ENCODE measurements at regions not wholly inside any gene's neighbourhood (a gene's known extent, or its start where the extent isn't known, plus 50 kb on each side); places are given as distances from the start of the nearest gene placed in this dataset.

GRCh38 chr5:110932755-110933488 is 138.6 kb upstream of the TSLP start:
- no peak overlapping the region for H3K27ac ChIP-seq (ENCODE audit: low read depth, low read length)
- H3K4me1 Mint-ChIP-seq: no peaks in the 10 kb centered on the region

GRCh38 chr5:110940136-110940535 is 131.4 kb upstream of the TSLP start:
- ChIA-PET POLR2A (no interaction called here), CTCF (no interaction called here)
- no peaks in the 10 kb centered on the region for H3K9me3 ChIP-seq (ENCODE audit: control insufficient read depth in 2 of 3, low read length in 3 of 3)
- H3K27me3 ChIP-seq (ENCODE audit: control insufficient read depth in 2 of 2, insufficient read depth in 2 of 2, low read length in 2 of 2): no peaks in the 10 kb centered on the region
- Mint-ChIP-seq H3K9me3 (peaks cover 1 to 13% (median 4%) of the 10 kb centered on the region in 11 donors), H3K4me1 (no peaks in the 10 kb centered on the region), H3K36me3 (no peaks in the 10 kb centered on the region), H3K27me3 (peaks cover 0 to 18% (median 5%) of the 10 kb centered on the region in 5 donors), H3K27ac (no peak overlapping the region), H3K4me3 (no peak overlapping the region)
- H3K4me1 ChIP-seq (ENCODE audit: control insufficient read depth in 2 of 2, insufficient read depth in 2 of 2, low read length in 2 of 2): no peaks in the 10 kb centered on the region
- DNase-seq: no peak
- intact Hi-C loops (cut with micrococcal nuclease): no loop called here
- no peak for ATAC-seq
- H3K27ac ChIP-seq (ENCODE audit: low read depth, low read length): no peak overlapping the region
- H3K4me3 ChIP-seq (ENCODE audit: low read length): no peak overlapping the region
- H3K36me3 ChIP-seq (ENCODE audit: control insufficient read depth in 2 of 3, insufficient read depth in 3 of 3, low read length in 3 of 3): no peaks in the 10 kb centered on the region

More at GRCh38 chr5:110932755-110933488, 138.6 kb upstream of the TSLP start:
- Histone ChIP-seq H3K36me3 (ENCODE audit: control insufficient read depth in 2 of 3, insufficient read depth in 3 of 3, low read length in 3 of 3) (no peaks in the 10 kb centered on the region), H3K9me3 (ENCODE audit: control insufficient read depth in 2 of 3, low read length in 3 of 3) (no peaks in the 10 kb centered on the region), H3K4me1 (ENCODE audit: control insufficient read depth in 2 of 2, insufficient read depth in 2 of 2, low read length in 2 of 2) (no peaks in the 10 kb centered on the region), H3K27me3 (ENCODE audit: control insufficient read depth in 2 of 2, insufficient read depth in 2 of 2, low read length in 2 of 2) (no peaks in the 10 kb centered on the region), H3K4me3 (ENCODE audit: low read length) (no peak overlapping the region)
- Mint-ChIP-seq H3K27me3 (peaks cover 0 to 36% (median 8%) of the 10 kb centered on the region in 5 donors), H3K27ac (no peak overlapping the region), H3K4me3 (no peak overlapping the region), H3K36me3 (no peaks in the 10 kb centered on the region), H3K9me3 (peaks cover 0 to 6% (median 0%) of the 10 kb centered on the region in 11 donors)
- CTCF ChIA-PET: no interaction called here
- ATAC-seq (no peak), DNase-seq (no peak)
- POLR2A ChIA-PET: no interaction called here
- intact Hi-C loops (cut with micrococcal nuclease): no loop called here

- peaks cover 0 to 17% (median 3%) of the 10 kb centered on the region in 5 donors for H3K27me3 Mint-ChIP-seq
- no peaks in the 10 kb centered on the region for H3K36me3 ChIP-seq (ENCODE audit: control insufficient read depth in 2 of 3, insufficient read depth in 3 of 3, low read length in 3 of 3)
- no peaks in the 10 kb centered on the region for H3K4me1 Mint-ChIP-seq
- DNase-seq (no peak), ATAC-seq (no peak)
- H3K27me3 ChIP-seq (ENCODE audit: control insufficient read depth in 2 of 2, insufficient read depth in 2 of 2, low read length in 2 of 2): no peaks in the 10 kb centered on the region
- no peak overlapping the region for H3K4me3 ChIP-seq (ENCODE audit: low read length)
- no peaks in the 10 kb centered on the region for H3K9me3 ChIP-seq (ENCODE audit: control insufficient read depth in 2 of 3, low read length in 3 of 3)
- H3K27ac Mint-ChIP-seq: no peak overlapping the region
- no peaks in the 10 kb centered on the region for H3K4me1 ChIP-seq (ENCODE audit: control insufficient read depth in 2 of 2, insufficient read depth in 2 of 2, low read length in 2 of 2)
- no peak overlapping the region for H3K4me3 Mint-ChIP-seq
- H3K36me3 Mint-ChIP-seq: peaks cover 0 to 2% (median 0%) of the 10 kb centered on the region in 5 donors
- ChIA-PET CTCF (no interaction called here), POLR2A (no interaction called here)
- H3K27ac ChIP-seq (ENCODE audit: low read depth, low read length): no peak overlapping the region
- peaks cover 0 to 10% (median 1%) of the 10 kb centered on the region in 11 donors for H3K9me3 Mint-ChIP-seq
- intact Hi-C loops (cut with micrococcal nuclease): no loop called here
These were observed 125.6 kb upstream of the TSLP start for GRCh38 chr5:110945874-110946436.

- DNase-seq (no peak), ATAC-seq (no peak)
- ChIA-PET CTCF (no interaction called here), POLR2A (no interaction called here)
- Mint-ChIP-seq H3K9me3 (peaks cover 0 to 18% (median 5%) of the 10 kb centered on the region in 11 donors), H3K4me1 (peaks cover 0 to 2% (median 0%) of the 10 kb centered on the region in 7 donors), H3K27me3 (peaks cover 0 to 16% (median 6%) of the 10 kb centered on the region in 5 donors), H3K36me3 (peaks cover 0 to 6% (median 0%) of the 10 kb centered on the region in 5 donors), H3K27ac (no peak overlapping the region), H3K4me3 (no peak overlapping the region)
- no peaks in the 10 kb centered on the region for H3K36me3 ChIP-seq (ENCODE audit: control insufficient read depth in 2 of 3, insufficient read depth in 3 of 3, low read length in 3 of 3)
- intact Hi-C loops (cut with micrococcal nuclease): no loop called here
- no peak overlapping the region for H3K27ac ChIP-seq (ENCODE audit: low read depth, low read length)
- no peaks in the 10 kb centered on the region for H3K4me1 ChIP-seq (ENCODE audit: control insufficient read depth in 2 of 2, insufficient read depth in 2 of 2, low read length in 2 of 2)
- H3K4me3 ChIP-seq (ENCODE audit: low read length): no peak overlapping the region
- H3K27me3 ChIP-seq (ENCODE audit: control insufficient read depth in 2 of 2, insufficient read depth in 2 of 2, low read length in 2 of 2): no peaks in the 10 kb centered on the region
- H3K9me3 ChIP-seq (ENCODE audit: control insufficient read depth in 2 of 3, low read length in 3 of 3): no peaks in the 10 kb centered on the region
These were observed 120.1 kb upstream of the TSLP start for GRCh38 chr5:110951373-110951791.

- intact Hi-C loops (cut with micrococcal nuclease): no loop called here
- H3K27me3 ChIP-seq (ENCODE audit: control insufficient read depth in 2 of 2, insufficient read depth in 2 of 2, low read length in 2 of 2): no peaks in the 10 kb centered on the region
- POLR2A ChIA-PET: no interaction called here
These were observed 115.1 kb upstream of the TSLP start for GRCh38 chr5:110956280-110956912.

GRCh38 chr5:110956913-110957813 is 114.3 kb upstream of the TSLP start:
- no peak overlapping the region for H3K27ac ChIP-seq (ENCODE audit: low read depth, low read length)
- H3K27ac Mint-ChIP-seq: no peak overlapping the region
- H3K9me3 Mint-ChIP-seq: peaks cover 0 to 13% (median 5%) of the 10 kb centered on the region in 11 donors
- H3K36me3 ChIP-seq (ENCODE audit: control insufficient read depth in 2 of 3, insufficient read depth in 3 of 3, low read length in 3 of 3): no peaks in the 10 kb centered on the region
- H3K4me3 ChIP-seq (ENCODE audit: low read length): no peak overlapping the region
- DNase-seq (no peak), ATAC-seq (no peak)
- H3K4me1 Mint-ChIP-seq: peaks cover 0 to 2% (median 0%) of the 10 kb centered on the region in 7 donors
- H3K9me3 ChIP-seq (ENCODE audit: control insufficient read depth in 2 of 3, low read length in 3 of 3): no peaks in the 10 kb centered on the region
- H3K4me3 Mint-ChIP-seq: no peak overlapping the region
- ChIA-PET POLR2A (no interaction called here), CTCF (no interaction called here)
- peaks cover 0 to 17% (median 13%) of the 10 kb centered on the region in 5 donors for H3K27me3 Mint-ChIP-seq
- peaks cover 0 to 3% (median 0%) of the 10 kb centered on the region in 5 donors for H3K36me3 Mint-ChIP-seq
- intact Hi-C loops (cut with micrococcal nuclease): no loop called here
- no peaks in the 10 kb centered on the region for H3K27me3 ChIP-seq (ENCODE audit: control insufficient read depth in 2 of 2, insufficient read depth in 2 of 2, low read length in 2 of 2)
- H3K4me1 ChIP-seq (ENCODE audit: control insufficient read depth in 2 of 2, insufficient read depth in 2 of 2, low read length in 2 of 2): no peaks in the 10 kb centered on the region

More at GRCh38 chr5:110956280-110956912, 115.1 kb upstream of the TSLP start:
- Mint-ChIP-seq H3K9me3 (peaks cover 0 to 13% (median 5%) of the 10 kb centered on the region in 11 donors), H3K27me3 (peaks cover 0 to 17% (median 14%) of the 10 kb centered on the region in 5 donors), H3K36me3 (peaks cover 0 to 3% (median 0%) of the 10 kb centered on the region in 5 donors), H3K4me3 (no peak overlapping the region), H3K27ac (no peak overlapping the region), H3K4me1 (peaks cover 0 to 2% (median 0%) of the 10 kb centered on the region in 7 donors)
- Histone ChIP-seq H3K9me3 (ENCODE audit: control insufficient read depth in 2 of 3, low read length in 3 of 3) (no peaks in the 10 kb centered on the region), H3K36me3 (ENCODE audit: control insufficient read depth in 2 of 3, insufficient read depth in 3 of 3, low read length in 3 of 3) (no peaks in the 10 kb centered on the region), H3K4me1 (ENCODE audit: control insufficient read depth in 2 of 2, insufficient read depth in 2 of 2, low read length in 2 of 2) (no peaks in the 10 kb centered on the region), H3K4me3 (ENCODE audit: low read length) (no peak overlapping the region), H3K27ac (ENCODE audit: low read depth, low read length) (no peak overlapping the region)
- CTCF ChIA-PET: no interaction called here
- ATAC-seq (no peak), DNase-seq (no peak)

Data from naive thymus-derived CD4-positive, alpha-beta T cell (primary cell).